ENCODE measurements at regions not wholly inside any gene's neighbourhood (a gene's known extent, or its start where the extent isn't known, plus 50 kb on each side); places are given as distances from the start of the nearest gene placed in this dataset.
"Not testable (repeated sequence)": the region's sequence is repeated elsewhere in the genome, so short reads cannot be mapped to it uniquely, and the experiment has no call there.

DNA sequence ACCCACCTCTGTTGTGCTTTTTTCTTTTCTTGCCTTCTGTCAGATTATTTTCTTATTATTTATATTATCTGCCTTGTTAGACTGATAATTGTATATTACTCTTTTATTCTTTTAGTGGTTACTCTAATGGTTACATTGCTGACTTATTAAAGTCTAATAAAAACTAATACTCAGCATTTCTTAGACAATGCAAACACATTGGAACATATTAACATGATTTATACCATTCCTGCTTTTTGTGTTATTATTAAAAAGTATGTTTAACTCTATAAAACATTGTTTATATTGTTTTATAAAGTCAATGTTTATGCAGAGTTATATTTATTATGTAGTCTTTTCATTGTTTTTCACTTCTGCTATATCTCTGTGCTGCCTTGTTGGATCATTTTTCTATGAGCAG is 68.0 kb upstream of the CACNA2D1 start:
- no peaks in the 10 kb centered on the region for H3K27me3 ChIP-seq (ENCODE audit: control insufficient read depth, insufficient read depth, low read length)
- H3K4me3 ChIP-seq (ENCODE audit: low read depth, low read length): no peak overlapping the region
- TF ChIP-seq, protein P1, sequence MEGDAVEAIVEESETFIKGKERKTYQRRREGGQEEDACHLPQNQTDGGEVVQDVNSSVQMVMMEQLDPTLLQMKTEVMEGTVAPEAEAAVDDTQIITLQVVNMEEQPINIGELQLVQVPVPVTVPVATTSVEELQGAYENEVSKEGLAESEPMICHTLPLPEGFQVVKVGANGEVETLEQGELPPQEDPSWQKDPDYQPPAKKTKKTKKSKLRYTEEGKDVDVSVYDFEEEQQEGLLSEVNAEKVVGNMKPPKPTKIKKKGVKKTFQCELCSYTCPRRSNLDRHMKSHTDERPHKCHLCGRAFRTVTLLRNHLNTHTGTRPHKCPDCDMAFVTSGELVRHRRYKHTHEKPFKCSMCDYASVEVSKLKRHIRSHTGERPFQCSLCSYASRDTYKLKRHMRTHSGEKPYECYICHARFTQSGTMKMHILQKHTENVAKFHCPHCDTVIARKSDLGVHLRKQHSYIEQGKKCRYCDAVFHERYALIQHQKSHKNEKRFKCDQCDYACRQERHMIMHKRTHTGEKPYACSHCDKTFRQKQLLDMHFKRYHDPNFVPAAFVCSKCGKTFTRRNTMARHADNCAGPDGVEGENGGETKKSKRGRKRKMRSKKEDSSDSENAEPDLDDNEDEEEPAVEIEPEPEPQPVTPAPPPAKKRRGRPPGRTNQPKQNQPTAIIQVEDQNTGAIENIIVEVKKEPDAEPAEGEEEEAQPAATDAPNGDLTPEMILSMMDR (IDR thresholded peaks at IDR 0.05; ENCODE audit: insufficient read depth, low read length, poor library complexity, severe bottlenecking): no peak
- no peak for DNase-seq (ENCODE audit: low read depth)
- H3K36me3 ChIP-seq (ENCODE audit: control insufficient read depth, insufficient read depth, low read length): no peaks in the 10 kb centered on the region

DNA sequence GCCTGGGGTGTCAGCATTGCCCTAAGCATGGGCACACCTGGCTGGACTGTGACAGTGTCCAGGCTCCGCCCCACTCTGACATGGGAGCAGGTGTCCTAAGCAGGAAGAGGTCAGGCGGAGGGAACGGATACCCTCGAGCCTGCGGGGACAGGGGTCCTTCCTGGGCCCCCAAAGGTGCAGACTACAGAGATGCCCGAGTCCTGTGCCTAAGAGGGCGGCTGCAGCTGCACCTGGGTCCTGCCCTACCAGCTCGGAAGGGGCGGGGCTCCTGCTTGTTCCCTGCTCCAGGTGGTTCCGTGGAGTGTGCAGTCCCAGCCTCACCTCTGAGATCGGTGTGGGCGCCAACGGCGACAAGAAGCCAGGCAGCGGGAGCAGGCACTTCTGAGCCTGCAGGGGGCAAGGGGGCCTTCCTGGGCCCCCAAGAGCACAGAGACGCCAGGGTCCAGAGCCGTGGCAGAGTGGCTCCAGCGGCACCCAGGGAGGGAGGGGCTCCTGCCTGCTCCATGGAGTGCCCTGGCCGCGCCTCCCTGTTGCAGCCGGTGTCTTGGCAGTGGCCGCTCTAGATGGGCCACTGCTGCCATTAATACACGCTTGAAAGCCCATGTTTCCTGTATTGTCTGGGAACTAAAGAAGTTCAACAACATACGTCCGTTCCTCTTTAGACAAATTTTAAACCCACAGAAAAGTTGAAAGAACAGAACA is 64.5 kb upstream of the CACNA2D1 start:
- TF ChIP-seq, protein P1 (IDR thresholded peaks at IDR 0.05; ENCODE audit: insufficient read depth, low read length, poor library complexity, severe bottlenecking): no peak
- peak overlapping the region; percentile 33 for H3K4me3 ChIP-seq (ENCODE audit: low read depth, low read length)
- no peak for DNase-seq (ENCODE audit: low read depth)
- no peaks in the 10 kb centered on the region for H3K36me3 ChIP-seq (ENCODE audit: control insufficient read depth, insufficient read depth, low read length)
- H3K27me3 ChIP-seq (ENCODE audit: control insufficient read depth, insufficient read depth, low read length): no peaks in the 10 kb centered on the region

DNA sequence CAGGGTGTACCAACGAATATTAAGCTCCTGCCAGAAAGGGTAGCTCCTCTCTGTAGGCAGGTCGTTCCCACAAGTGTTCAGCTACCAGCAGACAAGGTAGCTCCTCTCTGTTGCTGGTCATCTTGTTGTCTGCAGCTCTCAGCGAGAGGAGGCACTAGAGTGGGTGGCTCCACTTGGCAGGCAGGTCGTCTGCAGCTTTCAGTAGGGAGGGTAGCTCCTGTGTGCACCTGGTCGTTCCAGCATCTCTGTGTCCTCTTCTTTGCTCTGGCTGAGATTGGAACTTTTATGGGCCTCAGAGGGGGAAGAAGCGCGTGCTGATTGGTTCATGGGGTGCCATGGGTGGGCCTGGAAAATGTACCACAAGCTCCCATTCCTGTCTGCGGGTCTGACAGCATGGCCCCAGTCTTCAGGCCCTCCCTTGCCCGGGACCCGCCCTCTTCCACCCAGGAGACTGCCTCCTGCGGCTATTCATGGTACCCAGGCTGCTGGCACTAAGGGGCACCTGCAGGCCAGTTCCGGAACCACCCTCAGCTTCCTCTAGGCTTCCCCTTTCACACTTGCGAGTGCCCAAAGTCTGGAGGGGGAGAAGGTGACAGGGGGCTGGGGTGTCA is 63.9 kb upstream of the CACNA2D1 start:
- TF ChIP-seq, protein P1 (IDR thresholded peaks at IDR 0.05; ENCODE audit: insufficient read depth, low read length, poor library complexity, severe bottlenecking): no peak
- Histone ChIP-seq H3K4me3 (ENCODE audit: low read depth, low read length) (no peak overlapping the region), H3K36me3 (ENCODE audit: control insufficient read depth, insufficient read depth, low read length) (no peaks in the 10 kb centered on the region), H3K27me3 (ENCODE audit: control insufficient read depth, insufficient read depth, low read length) (no peaks in the 10 kb centered on the region)
- no peak for DNase-seq (ENCODE audit: low read depth)

DNA sequence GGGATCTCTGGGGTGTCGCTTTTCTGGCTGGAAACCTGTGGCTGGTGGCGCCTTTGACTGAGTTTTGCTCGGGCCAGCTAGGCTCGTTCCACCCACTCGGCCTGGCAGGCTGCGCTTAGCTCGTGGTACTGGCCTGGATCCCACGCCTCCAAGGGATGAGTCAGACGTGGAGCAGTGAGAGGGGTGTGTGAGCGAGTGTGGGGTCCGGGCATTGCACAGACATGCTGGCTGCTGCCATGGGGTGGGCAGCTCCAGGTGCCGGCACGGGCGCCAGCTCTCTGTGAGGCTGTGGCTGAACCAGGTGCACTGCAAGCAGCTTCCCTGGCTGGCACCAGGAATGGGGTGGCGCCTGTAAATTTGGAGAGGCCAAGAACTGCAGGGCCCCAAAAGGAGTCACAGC is 63.1 kb upstream of the CACNA2D1 start:
- Histone ChIP-seq H3K27me3 (ENCODE audit: control insufficient read depth, insufficient read depth, low read length) (no peaks in the 10 kb centered on the region), H3K4me3 (ENCODE audit: low read depth, low read length) (no peak overlapping the region), H3K36me3 (ENCODE audit: control insufficient read depth, insufficient read depth, low read length) (no peaks in the 10 kb centered on the region)
- no peak for DNase-seq (ENCODE audit: low read depth)
- TF ChIP-seq, protein P1 (IDR thresholded peaks at IDR 0.05; ENCODE audit: insufficient read depth, low read length, poor library complexity, severe bottlenecking): no peak

DNA sequence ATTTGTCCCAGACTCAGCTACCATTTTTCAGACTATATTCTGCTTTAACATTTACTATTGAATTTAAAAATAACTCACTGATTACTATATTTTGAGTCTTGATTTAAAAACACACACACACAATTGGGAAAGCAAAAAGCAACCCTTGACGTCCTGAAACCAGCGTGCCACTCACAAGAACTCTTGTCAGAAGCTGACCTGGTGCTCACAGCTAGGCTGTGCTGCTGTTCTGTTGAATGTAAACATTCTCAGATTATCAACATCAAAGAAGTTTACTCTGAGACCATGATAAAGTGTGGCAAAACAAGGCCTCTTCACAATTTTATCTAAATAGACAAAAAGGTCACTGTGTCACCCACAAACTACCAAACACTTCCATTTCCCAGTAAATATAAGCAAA is 62.6 kb upstream of the CACNA2D1 start:
- H3K27me3 ChIP-seq (ENCODE audit: control insufficient read depth, insufficient read depth, low read length): no peaks in the 10 kb centered on the region
- TF ChIP-seq, protein P1 (IDR thresholded peaks at IDR 0.05; ENCODE audit: insufficient read depth, low read length, poor library complexity, severe bottlenecking): no peak
- no peak overlapping the region for H3K4me3 ChIP-seq (ENCODE audit: low read depth, low read length)
- no peak for DNase-seq (ENCODE audit: low read depth)
- no peaks in the 10 kb centered on the region for H3K36me3 ChIP-seq (ENCODE audit: control insufficient read depth, insufficient read depth, low read length)

DNA sequence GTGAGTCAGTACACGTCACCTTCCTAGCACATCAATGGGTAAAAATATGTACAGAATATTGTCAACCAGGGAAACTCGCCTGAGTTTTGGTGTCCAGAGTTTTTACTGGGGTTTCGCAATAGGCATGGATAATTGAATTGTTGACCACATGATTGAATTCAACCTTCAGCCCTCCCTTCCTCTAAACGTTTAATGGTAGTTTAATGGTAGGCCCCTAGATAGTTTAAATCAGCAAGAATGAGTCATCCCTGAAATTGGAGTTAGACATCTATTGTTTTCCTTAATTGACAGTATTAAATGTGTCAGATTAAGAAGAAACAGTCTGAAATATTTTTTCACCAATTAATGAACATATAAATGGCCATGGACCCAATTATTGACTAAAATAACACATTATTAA is 57.8 kb upstream of the CACNA2D1 start:
- TF ChIP-seq, protein P1 (IDR thresholded peaks at IDR 0.05; ENCODE audit: insufficient read depth, low read length, poor library complexity, severe bottlenecking): no peak
- Histone ChIP-seq H3K36me3 (ENCODE audit: control insufficient read depth, insufficient read depth, low read length) (no peaks in the 10 kb centered on the region), H3K27me3 (ENCODE audit: control insufficient read depth, insufficient read depth, low read length) (no peaks in the 10 kb centered on the region), H3K4me3 (ENCODE audit: low read depth, low read length) (no peak overlapping the region)
- DNase-seq (ENCODE audit: low read depth): no peak

DNA sequence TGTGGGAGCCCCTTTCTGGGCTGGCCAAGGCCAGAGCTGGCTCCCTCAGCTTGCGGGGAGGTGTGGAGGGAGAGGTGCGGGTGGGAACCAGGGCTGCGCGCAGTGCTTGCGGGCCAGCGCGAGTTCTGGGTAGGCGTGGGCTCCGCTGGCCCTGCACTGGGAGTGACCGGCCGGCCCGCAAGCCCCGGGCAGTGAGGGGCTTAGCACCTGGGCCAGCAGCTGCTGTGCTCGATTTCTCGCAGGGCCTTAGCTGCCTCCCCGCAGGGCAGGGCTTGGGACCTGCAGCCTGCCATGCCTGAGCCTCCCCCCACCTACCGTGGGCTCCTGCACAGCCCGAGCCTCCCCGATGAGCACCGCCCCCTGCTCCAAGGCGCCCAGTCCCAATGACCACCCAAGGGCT is 56.0 kb upstream of the CACNA2D1 start:
- not testable (repeated sequence) for H3K36me3 ChIP-seq (ENCODE audit: control insufficient read depth, insufficient read depth, low read length); H3K4me3 ChIP-seq (ENCODE audit: low read depth, low read length); DNase-seq (ENCODE audit: low read depth); H3K27me3 ChIP-seq (ENCODE audit: control insufficient read depth, insufficient read depth, low read length)

Measured in kidney epithelial cell (primary cell).